Ovary (tissue), 7 donors: ENCODE measurements at regions not wholly inside any gene's neighbourhood (a gene's known extent, or its start where the extent isn't known, plus 50 kb on each side); places are given as distances from the start of the nearest gene placed in this dataset.

Experiments used
- DNase-seq, 5 donors: peaks; one replicate each; pipeline ENCODE4 v3.0.0-alpha.2; 2019 to 2020
- H3K27ac ChIP-seq, 2 donors: fragments of 200-600 bp; one replicate each; pipeline versions ENCODE4 v1.5.1 to v1.8.0; 2019 to 2022
- H3K27me3 ChIP-seq: fragments of 200-600 bp; one replicate; pipeline ENCODE4 v1.8.0; 2022
- H3K36me3 ChIP-seq: fragments of 200-600 bp; sonication (generic); one replicate; pipeline ENCODE4 v1.5.1; 2019
- H3K4me1 ChIP-seq: one replicate; pipeline ENCODE4 v1.8.1; 2013; ENCODE audit warnings: mild to moderate bottlenecking, moderate library complexity; ENCODE audit not compliant: insufficient read depth
- H3K4me3 ChIP-seq: fragments of 200-600 bp; sonication (generic); one replicate; pipeline ENCODE4 v1.5.1; 2017
- H3K9me3 ChIP-seq, 2 donors: fragments of 200-600 bp in 1 of 2; sonication (generic) in 1 of 2; one replicate each; pipeline versions ENCODE4 v1.5.1 to v1.8.1; 2013 to 2019; ENCODE audit warnings: mild to moderate bottlenecking in 1 of 2, moderate library complexity in 1 of 2
- EP300 ChIP-seq: sonication (generic); formaldehyde crosslinking; IDR thresholded peaks from one replicate; pipeline ENCODE4 v1.6.1; 2017; ENCODE audit warnings: antibody characterized with exemption
- POLR2A ChIP-seq: fragments of 450-650 bp; IDR thresholded peaks from one replicate; pipeline ENCODE4 v1.6.1; 2017; ENCODE audit warnings: antibody characterized with exemption, mild to moderate bottlenecking, moderate library complexity
- WGBS, 3 donors: extraction: QIAGEN DNeasy Blood & Tissue Kit in 1 of 3; methylation state at CpG; one replicate each; pipeline versions ENCODE4 v1.1.5 to v1.1.7; 2013 to 2017; 5-methylcytosine and 5-hydroxymethylcytosine counted together
- intact Hi-C, 4 donors: fragments of 100-400 bp; cut with DNase I; formaldehyde crosslinking; loops; one replicate each; pipeline versions ENCODE4 v1.11.0 to v1.15.1; 2022 to 2023
- TF ChIP-seq, protein P1 (sequence below), 3 donors: fragments of 450-650 bp in 2 of 3; fragments of 200-600 bp in 1 of 3; IDR thresholded peaks; one replicate each; pipeline versions ENCODE4 v1.5.1 to v1.8.0; 2016 to 2022; ENCODE audit warnings: antibody characterized with exemption in 3 of 3, mild to moderate bottlenecking in 1 of 3
- donor health status: DM: no; HTN: no; CAD: no; lungs with moderate emphysema.
- donor health status: DM: no; HTN: no; CAD: no.
- donor health status: Bipolar disorder and iron deficiency.
- donor health status: DM: no; HTN: no; CAD: no.
- donor health status: DM: yes; HTN: yes; CAD: no.

DNA sequence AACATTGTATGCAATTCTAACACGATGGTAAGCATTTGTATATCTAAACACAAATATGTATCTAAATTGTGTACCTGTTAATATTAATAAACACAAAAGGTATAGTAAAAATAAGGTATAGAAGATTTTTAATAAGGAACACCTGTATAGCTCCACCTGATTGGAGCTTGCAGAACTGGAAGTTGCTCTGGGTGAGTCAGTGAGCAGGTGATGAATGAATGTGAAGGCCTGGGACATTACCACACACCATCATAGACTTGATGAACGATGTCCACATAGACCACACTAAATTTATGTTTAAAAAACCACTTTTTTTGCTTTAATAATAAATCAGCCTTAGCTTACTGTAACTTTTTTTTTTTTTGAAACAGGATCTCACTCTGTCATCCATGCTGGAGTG is 97.6 kb upstream of the CLMP start:
- Histone ChIP-seq H3K36me3 (no peaks in the 10 kb centered on the region), H3K4me3 (no peak overlapping the region), H3K27me3 (no peaks in the 10 kb centered on the region), H3K4me1 (no peaks in the 10 kb centered on the region), H3K9me3 (no peaks in the 10 kb centered on the region), H3K27ac (no peak overlapping the region)
- TF ChIP-seq, protein P1, sequence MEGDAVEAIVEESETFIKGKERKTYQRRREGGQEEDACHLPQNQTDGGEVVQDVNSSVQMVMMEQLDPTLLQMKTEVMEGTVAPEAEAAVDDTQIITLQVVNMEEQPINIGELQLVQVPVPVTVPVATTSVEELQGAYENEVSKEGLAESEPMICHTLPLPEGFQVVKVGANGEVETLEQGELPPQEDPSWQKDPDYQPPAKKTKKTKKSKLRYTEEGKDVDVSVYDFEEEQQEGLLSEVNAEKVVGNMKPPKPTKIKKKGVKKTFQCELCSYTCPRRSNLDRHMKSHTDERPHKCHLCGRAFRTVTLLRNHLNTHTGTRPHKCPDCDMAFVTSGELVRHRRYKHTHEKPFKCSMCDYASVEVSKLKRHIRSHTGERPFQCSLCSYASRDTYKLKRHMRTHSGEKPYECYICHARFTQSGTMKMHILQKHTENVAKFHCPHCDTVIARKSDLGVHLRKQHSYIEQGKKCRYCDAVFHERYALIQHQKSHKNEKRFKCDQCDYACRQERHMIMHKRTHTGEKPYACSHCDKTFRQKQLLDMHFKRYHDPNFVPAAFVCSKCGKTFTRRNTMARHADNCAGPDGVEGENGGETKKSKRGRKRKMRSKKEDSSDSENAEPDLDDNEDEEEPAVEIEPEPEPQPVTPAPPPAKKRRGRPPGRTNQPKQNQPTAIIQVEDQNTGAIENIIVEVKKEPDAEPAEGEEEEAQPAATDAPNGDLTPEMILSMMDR (IDR thresholded peaks at IDR 0.05), result no peak
- no peak for TF ChIP-seq EP300
- no peak for TF ChIP-seq POLR2A
- intact Hi-C loops, result no loop called here
- no peak for DNase-seq
- 85 to 90% (median 85%) methylated on average over 2 of the region's 2 CpGs for WGBS, 3 donors

DNA sequence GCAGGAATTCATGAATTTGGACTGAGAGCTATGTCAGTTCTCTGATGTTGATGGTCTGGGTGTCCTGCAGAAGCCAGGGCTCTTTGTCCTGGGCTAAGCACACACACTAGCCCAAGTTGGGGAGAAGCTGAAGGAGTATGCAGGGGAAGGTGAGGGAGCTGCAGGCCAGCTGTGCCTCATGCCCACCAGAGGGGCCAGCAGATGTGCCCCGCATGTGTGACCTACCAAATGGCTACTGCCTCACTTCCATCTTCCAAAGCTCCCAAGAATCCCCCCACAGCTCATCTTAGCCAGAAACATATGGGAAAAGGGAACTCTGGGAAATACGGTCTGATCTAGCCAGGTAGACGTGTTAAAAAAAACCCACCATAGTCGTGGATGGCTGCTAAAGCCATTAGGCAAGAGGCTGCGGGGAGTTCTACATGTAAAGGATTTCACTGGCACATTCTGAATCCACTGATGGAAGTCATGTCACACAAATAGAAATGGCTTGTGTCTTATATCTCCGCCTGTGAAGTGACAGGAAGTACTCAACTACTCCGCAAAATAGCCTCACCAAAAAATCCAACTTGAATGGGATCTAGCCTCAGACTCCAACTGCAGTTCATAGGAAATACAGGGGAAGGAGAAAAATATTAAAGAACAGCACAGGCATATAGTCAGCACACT is 96.3 kb upstream of the CLMP start:
- Histone ChIP-seq H3K36me3 (no peaks in the 10 kb centered on the region), H3K27me3 (no peaks in the 10 kb centered on the region), H3K27ac (no peak overlapping the region), H3K4me1 (no peaks in the 10 kb centered on the region), H3K4me3 (no peak overlapping the region), H3K9me3 (no peaks in the 10 kb centered on the region)
- intact Hi-C loops, result no loop called here
- WGBS, 3 donors, result 78 to 89% (median 86%) methylated on average over 7 of the region's 7 CpGs
- DNase-seq, result no peak
- TF ChIP-seq POLR2A (no peak), EP300 (no peak)
- TF ChIP-seq, protein P1 (IDR thresholded peaks at IDR 0.05), result no peak

DNA sequence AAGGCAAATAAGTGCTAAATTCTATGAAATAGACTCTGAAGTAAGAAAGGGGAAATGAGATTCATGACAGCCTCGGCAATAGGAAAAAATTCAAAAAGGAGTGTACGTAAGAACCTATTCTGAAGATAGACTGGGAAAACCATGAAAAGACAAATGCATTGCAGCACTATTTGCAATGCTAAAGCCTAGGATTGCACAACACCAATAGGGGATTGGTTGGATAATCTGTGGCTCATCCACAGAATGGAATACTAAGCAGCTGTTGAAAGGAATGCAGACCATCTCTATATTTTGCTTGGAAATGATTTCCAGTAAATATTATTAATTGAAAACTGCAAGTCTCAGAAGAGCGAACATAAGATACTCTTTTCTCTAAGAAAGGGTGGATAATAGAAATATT is 91.7 kb upstream of the CLMP start:
- TF ChIP-seq POLR2A (no peak), EP300 (no peak)
- TF ChIP-seq, protein P1 (IDR thresholded peaks at IDR 0.05), result no peak
- Histone ChIP-seq H3K36me3 (no peaks in the 10 kb centered on the region), H3K4me1 (no peaks in the 10 kb centered on the region), H3K27me3 (no peaks in the 10 kb centered on the region), H3K4me3 (no peak overlapping the region), H3K9me3 (no peaks in the 10 kb centered on the region), H3K27ac (no peak overlapping the region)
- DNase-seq, result no peak
- intact Hi-C loops, result no loop called here
- WGBS, 3 donors, result 36 to 50% (median 43%) methylated on average over 3 of the region's 3 CpGs

DNA sequence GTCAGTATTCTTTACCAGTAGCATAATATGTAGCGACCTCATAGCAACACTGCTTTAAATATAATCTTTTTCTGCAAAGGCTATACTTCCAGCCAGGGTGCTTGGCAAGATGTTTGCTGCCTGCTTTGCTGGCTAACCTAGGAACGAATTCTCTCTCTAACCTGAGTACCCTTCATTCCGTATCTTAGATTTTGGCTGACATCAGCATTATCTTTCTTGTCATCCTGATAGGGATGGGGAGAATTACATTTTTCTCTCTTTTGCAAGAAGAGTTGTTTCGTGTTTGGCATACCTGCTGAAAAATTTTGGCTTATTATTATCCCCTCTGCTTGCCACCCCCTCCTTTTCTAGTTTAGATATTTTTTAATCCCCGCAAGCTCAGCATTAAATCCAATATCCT is 91.2 kb upstream of the CLMP start:
- 41 to 47% (median 44%) methylated on average over 5 of the region's 5 CpGs for WGBS, 3 donors
- intact Hi-C loops, result no loop called here
- no peaks in the 10 kb centered on the region for H3K27me3 ChIP-seq
- no peak for DNase-seq
- H3K4me1 ChIP-seq, result no peaks in the 10 kb centered on the region
- H3K36me3 ChIP-seq, result no peaks in the 10 kb centered on the region
- no peak for TF ChIP-seq EP300
- TF ChIP-seq, protein P1 (IDR thresholded peaks at IDR 0.05), result no peak
- TF ChIP-seq POLR2A, result no peak
- H3K4me3 ChIP-seq, result no peak overlapping the region
- no peaks in the 10 kb centered on the region for H3K9me3 ChIP-seq
- H3K27ac ChIP-seq, result no peak overlapping the region
